K562 (cell line): ENCODE measurements at regions not wholly inside any gene's neighbourhood (a gene's known extent, or its start where the extent isn't known, plus 50 kb on each side); places are given as distances from the start of the nearest gene placed in this dataset.

Source experiments
- ARID1B ChIP-seq: fragments of 450-650 bp; IDR thresholded peaks from 2 replicates; pipeline ENCODE4 v1.6.1; 2016; ENCODE audit warnings: antibody characterized with exemption, mild to moderate bottlenecking, inconsistent platforms
- ATF4 ChIP-seq: fragments of 450-650 bp; formaldehyde crosslinking; IDR thresholded peaks from 2 replicates; pipeline ENCODE4 v1.4.0; 2022; ENCODE audit warnings: mild to moderate bottlenecking, moderate library complexity
- ELF4 ChIP-seq: fragments of 450-650 bp; formaldehyde crosslinking; IDR thresholded peaks from 2 replicates; pipeline ENCODE4 v1.4.0; 2022; ENCODE audit warnings: missing genetic modification characterization
- IRF2 ChIP-seq: sonication (generic); formaldehyde crosslinking; IDR thresholded peaks from 2 replicates; pipeline ENCODE4 v1.8.1; 2022; ENCODE audit warnings: mild to moderate bottlenecking, missing genetic modification reagents
- JUND ChIP-seq, 2 experiments: IDR thresholded peaks; 2 replicates in 1 of 2; 3 replicates in 1 of 2; pipeline ENCODE4 v1.6.1; 2011; ENCODE audit warnings: borderline replicate concordance in 2 of 2, low read depth in 2 of 2, low read length in 2 of 2, improper control_type of control experiment in 1 of 2, missing biosample characterization in 1 of 2, missing genetic modification characterization in 1 of 2, missing genetic modification reagents in 1 of 2
- KLF13 ChIP-seq: fragments of 450-650 bp; IDR thresholded peaks from 2 replicates; pipeline ENCODE4 v1.6.1; 2016; ENCODE audit warnings: missing genetic modification characterization, low read depth, mild to moderate bottlenecking, missing compliant biosample characterization, moderate library complexity, borderline replicate concordance
- MCM5 ChIP-seq: fragments of 450-650 bp; IDR thresholded peaks from 2 replicates; pipeline ENCODE4 v1.6.1; 2016; ENCODE audit warnings: low read depth
- NFIC ChIP-seq: fragments of 450-650 bp; IDR thresholded peaks from 2 replicates; pipeline ENCODE4 v1.6.1; 2017; ENCODE audit warnings: mild to moderate bottlenecking, inconsistent platforms
- STAT5B ChIP-seq: fragments of 250-450 bp; sonication (Bioruptor Pico); IDR thresholded peaks from 2 replicates; pipeline ENCODE4 v1.8.0; 2021; ENCODE audit warnings: mild to moderate bottlenecking, inconsistent platforms
- TAF9B ChIP-seq: fragments of 450-650 bp; IDR thresholded peaks from 2 replicates; pipeline ENCODE4 v1.6.1; 2018; ENCODE audit warnings: mild to moderate bottlenecking; ENCODE audit not compliant: partially characterized antibody
- TCF7 ChIP-seq: sonication (generic); IDR thresholded peaks from 2 replicates; pipeline ENCODE4 v1.6.1; 2016; ENCODE audit warnings: antibody characterized with exemption, borderline replicate concordance
- ZBTB33 ChIP-seq: sonication (generic); formaldehyde crosslinking; IDR thresholded peaks from 2 replicates; pipeline ENCODE4 v1.8.1; 2023; ENCODE audit warnings: mild to moderate bottlenecking, missing genetic modification reagents
- ZNF282 ChIP-seq: sonication (generic); formaldehyde crosslinking; IDR thresholded peaks from 2 replicates; pipeline ENCODE4 v1.8.1; 2023; ENCODE audit warnings: missing genetic modification reagents
- ZNF695 ChIP-seq: fragments of 450-650 bp; formaldehyde crosslinking; IDR thresholded peaks from 2 replicates; pipeline ENCODE4 v1.4.0; 2020; ENCODE audit warnings: mild to moderate bottlenecking, moderate library complexity
- ZNF717 ChIP-seq: fragments of 250-450 bp; sonication (Bioruptor Pico); IDR thresholded peaks from 2 replicates; pipeline ENCODE4 v1.5.0; 2021
- TF ChIP-seq, protein P1 (sequence below): fragments of 250-450 bp; sonication (Bioruptor Pico); IDR thresholded peaks from 2 replicates; pipeline ENCODE4 v1.4.0; 2020
- TF ChIP-seq, protein P2 (sequence below): fragments of 250-450 bp; sonication (Bioruptor Pico); IDR thresholded peaks from 2 replicates; pipeline ENCODE4 v1.5.0; 2022; ENCODE audit warnings: mild to moderate bottlenecking
- TF ChIP-seq, protein P3 (sequence below): fragments of 450-650 bp; IDR thresholded peaks from one replicate; pipeline ENCODE4 v1.6.1; 2018; ENCODE audit warnings: mild to moderate bottlenecking, moderate library complexity; ENCODE audit not compliant: partially characterized antibody
- TF ChIP-seq, protein P4 (sequence below): fragments of 250-450 bp; sonication (Bioruptor Pico); IDR thresholded peaks from 2 replicates; pipeline ENCODE4 v1.8.0; 2021; ENCODE audit warnings: mild to moderate bottlenecking, moderate library complexity

GRCh38 chr6:16004934-16005679 is 123.8 kb upstream of the MYLIP start (continued):
- TF ChIP-seq ZNF695 (CRISPR knock-in tag) (no peak), KLF13 (tag) (no peak), ZNF282 (no peak), NFIC (peak; percentile 81), ZBTB33 (CRISPR knock-in tag) (no peak), ATF4 (no peak), IRF2 (CRISPR knock-in tag) (no peak), TAF9B (no peak), TCF7 (0 out of 2 replicates have a peak, but pooled peaks have one; percentile 49), STAT5B (CRISPR knock-in tag) (no peak), ZNF717 (CRISPR knock-in tag) (no peak), ARID1B (peak; percentile 94), JUND (IDR thresholded peaks at IDR 0.05; ENCODE audit: borderline replicate concordance, low read depth, low read length) (peak; percentile 83), JUND (tag; IDR thresholded peaks at IDR 0.05; ENCODE audit: borderline replicate concordance, low read depth, low read length) (peak; percentile 84; the same call in 2 of the 3 replicates), MCM5 (no peak), ELF4 (CRISPR knock-in tag) (no peak; the same call in 1 of the 2 replicates)
- TF ChIP-seq, protein P1, sequence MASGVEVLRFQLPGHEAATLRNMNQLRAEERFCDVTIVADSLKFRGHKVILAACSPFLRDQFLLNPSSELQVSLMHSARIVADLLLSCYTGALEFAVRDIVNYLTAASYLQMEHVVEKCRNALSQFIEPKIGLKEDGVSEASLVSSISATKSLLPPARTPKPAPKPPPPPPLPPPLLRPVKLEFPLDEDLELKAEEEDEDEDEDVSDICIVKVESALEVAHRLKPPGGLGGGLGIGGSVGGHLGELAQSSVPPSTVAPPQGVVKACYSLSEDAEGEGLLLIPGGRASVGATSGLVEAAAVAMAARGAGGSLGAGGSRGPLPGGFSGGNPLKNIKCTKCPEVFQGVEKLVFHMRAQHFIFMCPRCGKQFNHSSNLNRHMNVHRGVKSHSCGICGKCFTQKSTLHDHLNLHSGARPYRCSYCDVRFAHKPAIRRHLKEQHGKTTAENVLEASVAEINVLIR (CRISPR knock-in tag): no peak
- TF ChIP-seq, protein P2, sequence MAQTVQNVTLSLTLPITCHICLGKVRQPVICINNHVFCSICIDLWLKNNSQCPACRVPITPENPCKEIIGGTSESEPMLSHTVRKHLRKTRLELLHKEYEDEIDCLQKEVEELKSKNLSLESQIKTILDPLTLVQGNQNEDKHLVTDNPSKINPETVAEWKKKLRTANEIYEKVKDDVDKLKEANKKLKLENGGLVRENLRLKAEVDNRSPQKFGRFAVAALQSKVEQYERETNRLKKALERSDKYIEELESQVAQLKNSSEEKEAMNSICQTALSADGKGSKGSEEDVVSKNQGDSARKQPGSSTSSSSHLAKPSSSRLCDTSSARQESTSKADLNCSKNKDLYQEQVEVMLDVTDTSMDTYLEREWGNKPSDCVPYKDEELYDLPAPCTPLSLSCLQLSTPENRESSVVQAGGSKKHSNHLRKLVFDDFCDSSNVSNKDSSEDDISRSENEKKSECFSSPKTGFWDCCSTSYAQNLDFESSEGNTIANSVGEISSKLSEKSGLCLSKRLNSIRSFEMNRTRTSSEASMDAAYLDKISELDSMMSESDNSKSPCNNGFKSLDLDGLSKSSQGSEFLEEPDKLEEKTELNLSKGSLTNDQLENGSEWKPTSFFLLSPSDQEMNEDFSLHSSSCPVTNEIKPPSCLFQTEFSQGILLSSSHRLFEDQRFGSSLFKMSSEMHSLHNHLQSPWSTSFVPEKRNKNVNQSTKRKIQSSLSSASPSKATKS (CRISPR knock-in tag): no peak
- TF ChIP-seq, protein P3, sequence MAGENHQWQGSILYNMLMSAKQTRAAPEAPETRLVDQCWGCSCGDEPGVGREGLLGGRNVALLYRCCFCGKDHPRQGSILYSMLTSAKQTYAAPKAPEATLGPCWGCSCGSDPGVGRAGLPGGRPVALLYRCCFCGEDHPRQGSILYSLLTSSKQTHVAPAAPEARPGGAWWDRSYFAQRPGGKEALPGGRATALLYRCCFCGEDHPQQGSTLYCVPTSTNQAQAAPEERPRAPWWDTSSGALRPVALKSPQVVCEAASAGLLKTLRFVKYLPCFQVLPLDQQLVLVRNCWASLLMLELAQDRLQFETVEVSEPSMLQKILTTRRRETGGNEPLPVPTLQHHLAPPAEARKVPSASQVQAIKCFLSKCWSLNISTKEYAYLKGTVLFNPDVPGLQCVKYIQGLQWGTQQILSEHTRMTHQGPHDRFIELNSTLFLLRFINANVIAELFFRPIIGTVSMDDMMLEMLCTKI: no peak
- TF ChIP-seq, protein P4, sequence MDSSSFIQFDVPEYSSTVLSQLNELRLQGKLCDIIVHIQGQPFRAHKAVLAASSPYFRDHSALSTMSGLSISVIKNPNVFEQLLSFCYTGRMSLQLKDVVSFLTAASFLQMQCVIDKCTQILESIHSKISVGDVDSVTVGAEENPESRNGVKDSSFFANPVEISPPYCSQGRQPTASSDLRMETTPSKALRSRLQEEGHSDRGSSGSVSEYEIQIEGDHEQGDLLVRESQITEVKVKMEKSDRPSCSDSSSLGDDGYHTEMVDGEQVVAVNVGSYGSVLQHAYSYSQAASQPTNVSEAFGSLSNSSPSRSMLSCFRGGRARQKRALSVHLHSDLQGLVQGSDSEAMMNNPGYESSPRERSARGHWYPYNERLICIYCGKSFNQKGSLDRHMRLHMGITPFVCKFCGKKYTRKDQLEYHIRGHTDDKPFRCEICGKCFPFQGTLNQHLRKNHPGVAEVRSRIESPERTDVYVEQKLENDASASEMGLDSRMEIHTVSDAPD (CRISPR knock-in tag): no peak
